H9 (cell line): ENCODE measurements at regions not wholly inside any gene's neighbourhood (a gene's known extent, or its start where the extent isn't known, plus 50 kb on each side); places are given as distances from the start of the nearest gene placed in this dataset.

ENCODE experiments used
- DNase-seq: peaks from one replicate; pipeline ENCODE4 v3.0.0-alpha.2; 2017
- H2AFZ ChIP-seq: one replicate; pipeline ENCODE4 v1.6.1; 2013; ENCODE audit warnings: mild to moderate bottlenecking, low read length, control low read depth, moderate library complexity
- H2AK5ac ChIP-seq: 2 replicates; pipeline ENCODE4 v1.6.1; 2013; ENCODE audit warnings: low read length, control low read depth, mixed read lengths; ENCODE audit not compliant: insufficient read length
- H2BK120ac ChIP-seq: one replicate; pipeline ENCODE4 v1.6.1; 2013; ENCODE audit warnings: low read depth, mild to moderate bottlenecking, low read length, control low read depth, inconsistent platforms; ENCODE audit not compliant: poor library complexity, severe bottlenecking
- H2BK12ac ChIP-seq: 2 replicates; pipeline ENCODE4 v1.6.1; 2013; ENCODE audit warnings: low read length, control low read depth, mixed read lengths, low read depth; ENCODE audit not compliant: insufficient read length
- H2BK15ac ChIP-seq: 2 replicates; pipeline ENCODE4 v1.6.1; 2013; ENCODE audit warnings: low read depth, low read length, control low read depth
- H2BK20ac ChIP-seq: one replicate; pipeline ENCODE4 v1.6.1; 2013; ENCODE audit warnings: low read depth, mild to moderate bottlenecking, low read length, control low read depth, inconsistent platforms; ENCODE audit not compliant: poor library complexity, severe bottlenecking
- H2BK5ac ChIP-seq: 2 replicates; pipeline ENCODE4 v1.6.1; 2013; ENCODE audit warnings: low read length, control low read depth, mixed read lengths; ENCODE audit not compliant: insufficient read length
- H3K14ac ChIP-seq: 2 replicates; pipeline ENCODE4 v1.6.1; 2013; ENCODE audit warnings: low read length, control low read depth; ENCODE audit not compliant: insufficient read depth
- H3K18ac ChIP-seq: 2 replicates; pipeline ENCODE4 v1.6.1; 2013; ENCODE audit warnings: low read depth, mild to moderate bottlenecking, mixed read lengths, low read length, control low read depth; ENCODE audit not compliant: insufficient read length
- H3K23ac ChIP-seq: 2 replicates; pipeline ENCODE4 v1.6.1; 2013; ENCODE audit warnings: low read length, control low read depth, mixed read lengths, low read depth; ENCODE audit not compliant: insufficient read length
- H3K23me2 ChIP-seq: 2 replicates; pipeline ENCODE4 v1.6.1; 2013; ENCODE audit warnings: low read depth, mild to moderate bottlenecking, mixed read lengths, low read length, control low read depth; ENCODE audit not compliant: insufficient read length, poor library complexity, severe bottlenecking
- H3K27ac ChIP-seq: 2 replicates; pipeline ENCODE4 v1.5.1; 2013; ENCODE audit warnings: low read length, control low read depth, mixed read lengths, low read depth; ENCODE audit not compliant: insufficient read length
- H3K27me3 ChIP-seq: 2 replicates; pipeline ENCODE4 v1.6.1; 2013; ENCODE audit warnings: low read length, control low read depth, inconsistent platforms; ENCODE audit not compliant: insufficient read depth
- H3K4ac ChIP-seq: 2 replicates; pipeline ENCODE4 v1.6.1; 2013; ENCODE audit warnings: low read depth, mild to moderate bottlenecking, control low read depth, inconsistent platforms, low read length, moderate library complexity
- H3K4me1 ChIP-seq: 2 replicates; pipeline ENCODE4 v1.6.1; 2013; ENCODE audit warnings: low read length, control low read depth, inconsistent platforms; ENCODE audit not compliant: insufficient read depth
- H3K4me2 ChIP-seq: 2 replicates; pipeline ENCODE4 v1.6.1; 2013; ENCODE audit warnings: low read length, control low read depth, mixed read lengths; ENCODE audit not compliant: insufficient read length, insufficient read depth
- H3K56ac ChIP-seq: 2 replicates; pipeline ENCODE4 v1.6.1; 2013; ENCODE audit warnings: low read depth, mild to moderate bottlenecking, mixed read lengths, low read length, control low read depth; ENCODE audit not compliant: insufficient read length
- H3K79me1 ChIP-seq: 2 replicates; pipeline ENCODE4 v1.6.1; 2013; ENCODE audit warnings: low read depth, mild to moderate bottlenecking, moderate library complexity, low read length, control low read depth, inconsistent platforms; ENCODE audit not compliant: insufficient read depth, poor library complexity, severe bottlenecking
- H3K79me2 ChIP-seq: 2 replicates; pipeline ENCODE4 v1.6.1; 2013; ENCODE audit warnings: low read length, control low read depth, inconsistent platforms; ENCODE audit not compliant: insufficient read depth
- H3K9ac ChIP-seq: 2 replicates; pipeline ENCODE4 v1.6.1; 2013; ENCODE audit warnings: low read length, control low read depth, mixed read lengths; ENCODE audit not compliant: insufficient read length; ENCODE audit errors: extremely low read depth
- H3K9me3 ChIP-seq: one replicate; pipeline ENCODE4 v1.6.1; 2013; ENCODE audit warnings: low read depth, low read length, inconsistent platforms; ENCODE audit not compliant: control insufficient read depth
- H3T11ph ChIP-seq: one replicate; pipeline ENCODE4 v1.6.1; 2013; ENCODE audit warnings: mild to moderate bottlenecking, low read length, control low read depth, inconsistent platforms
- H4K20me1 ChIP-seq: one replicate; pipeline ENCODE4 v1.6.1; 2013; ENCODE audit not compliant: control insufficient read depth, insufficient read length, insufficient read depth
- H4K5ac ChIP-seq: 2 replicates; pipeline ENCODE4 v1.6.1; 2013; ENCODE audit warnings: low read depth, mild to moderate bottlenecking, mixed read lengths, low read length, control low read depth; ENCODE audit not compliant: insufficient read length
- H4K8ac ChIP-seq: replicated peaks from 2 replicates; pipeline ENCODE4 v1.6.1; 2013; ENCODE audit warnings: low read length, control low read depth, mixed read lengths, low read depth; ENCODE audit not compliant: insufficient read length
- H4K91ac ChIP-seq: 2 replicates; pipeline ENCODE4 v1.6.1; 2013; ENCODE audit warnings: low read depth, mild to moderate bottlenecking, moderate library complexity, mixed read lengths, low read length, control low read depth; ENCODE audit not compliant: insufficient read length
- H3K27ac Mint-ChIP-seq, 3 experiments: 2 replicates in 2 of 3; 3 replicates in 1 of 3; pipeline ENCODE4 v1.8.0; 2020 to 2021; ENCODE audit warnings: mixed read lengths in 3 of 3, mild to moderate bottlenecking in 1 of 3, moderate library complexity in 1 of 3
- H3K27me3 Mint-ChIP-seq: 2 replicates; pipeline ENCODE4 v1.8.0; 2021; ENCODE audit warnings: low read depth, mild to moderate bottlenecking, moderate library complexity, mixed read lengths
- H3K36me3 Mint-ChIP-seq, 3 experiments: 2 replicates in 2 of 3; 3 replicates in 1 of 3; pipeline ENCODE4 v1.8.0; 2020 to 2021; ENCODE audit warnings: low read depth in 3 of 3, mixed read lengths in 3 of 3; ENCODE audit not compliant: insufficient read depth in 1 of 3
- H3K4me1 Mint-ChIP-seq, 2 experiments: 2 replicates each; pipeline ENCODE4 v1.8.0; 2020; ENCODE audit warnings: mixed read lengths in 2 of 2
- H3K4me3 Mint-ChIP-seq, 2 experiments: 2 replicates in 1 of 2; 3 replicates in 1 of 2; pipeline ENCODE4 v1.8.0; 2020 to 2021; ENCODE audit warnings: mild to moderate bottlenecking in 2 of 2, mixed read lengths in 2 of 2, moderate library complexity in 1 of 2
- H3K9me3 Mint-ChIP-seq, 2 experiments: 2 replicates in 1 of 2; 3 replicates in 1 of 2; pipeline ENCODE4 v1.8.0; 2020; ENCODE audit warnings: mild to moderate bottlenecking in 2 of 2, mixed read lengths in 2 of 2, moderate library complexity in 1 of 2
- WGBS: extraction: QIAGEN DNeasy Blood & Tissue Kit; methylation state at CpG from one replicate; pipeline ENCODE4 v1.1.7; 2013; ENCODE audit warnings: missing lambda C conversion rate, low lambda C conversion rate, mixed read lengths; ENCODE audit not compliant: insufficient read length; ENCODE audit errors: extremely low coverage; 5-methylcytosine and 5-hydroxymethylcytosine counted together
- TF ChIP-seq, protein P1 (sequence below): fragments of 200-600 bp; sonication (generic); conservative IDR thresholded peaks from 3 replicates; pipeline ENCODE4 v1.8.0; 2021; ENCODE audit warnings: antibody characterized with exemption, mild to moderate bottlenecking

DNA sequence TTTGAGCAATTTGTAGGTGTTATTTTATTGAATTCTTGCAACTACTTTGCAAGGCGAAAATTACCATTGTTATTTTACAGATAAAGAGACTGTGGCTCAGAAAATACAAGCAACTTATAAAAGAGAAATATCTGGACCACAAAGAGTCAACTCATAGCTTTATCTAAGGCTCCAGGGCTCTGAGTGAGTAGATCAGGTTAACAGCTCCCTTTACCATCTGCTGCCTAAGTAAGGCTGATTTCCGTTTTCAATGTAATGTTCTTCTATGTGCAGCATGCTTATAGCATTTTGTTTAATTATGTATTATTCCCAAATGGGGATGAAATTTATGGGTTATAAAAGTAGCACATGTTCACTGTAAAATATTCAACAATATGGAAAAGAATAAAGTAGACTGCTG lies 299.1 kb upstream of the TNP1 start:
- DNase-seq, result no peak
- no peak overlapping the region for H4K91ac ChIP-seq
- no peak overlapping the region for H3K4ac ChIP-seq
- no peaks in the 10 kb centered on the region for H4K20me1 ChIP-seq
- H3K4me1 ChIP-seq, result no peaks in the 10 kb centered on the region
- no peaks in the 10 kb centered on the region for H3K9me3 Mint-ChIP-seq
- H3K9me3 ChIP-seq, result no peaks in the 10 kb centered on the region
- no peak overlapping the region for H4K8ac ChIP-seq
- no peak overlapping the region for H2AK5ac ChIP-seq
- no peak overlapping the region for H2BK5ac ChIP-seq
- H3K4me3 Mint-ChIP-seq, result no peak overlapping the region
- no peak overlapping the region for H4K5ac ChIP-seq
- H3K23ac ChIP-seq, result no peak overlapping the region
- no peak overlapping the region for H3K18ac ChIP-seq
- H3K27me3 ChIP-seq, result no peaks in the 10 kb centered on the region
- no peak overlapping the region for H3K4me2 ChIP-seq
- H2BK20ac ChIP-seq, result no peak overlapping the region
- no peak overlapping the region for H2BK12ac ChIP-seq
- H3T11ph ChIP-seq, result no peak overlapping the region
- no peaks in the 10 kb centered on the region for H3K36me3 Mint-ChIP-seq
- H3K79me1 ChIP-seq, result no peaks in the 10 kb centered on the region
- H3K23me2 ChIP-seq, result no peaks in the 10 kb centered on the region
- H3K27ac ChIP-seq, result no peak overlapping the region
- H2BK15ac ChIP-seq, result no peak overlapping the region
- no peak overlapping the region for H3K14ac ChIP-seq
- no peak overlapping the region for H2BK120ac ChIP-seq
- TF ChIP-seq, protein P1, sequence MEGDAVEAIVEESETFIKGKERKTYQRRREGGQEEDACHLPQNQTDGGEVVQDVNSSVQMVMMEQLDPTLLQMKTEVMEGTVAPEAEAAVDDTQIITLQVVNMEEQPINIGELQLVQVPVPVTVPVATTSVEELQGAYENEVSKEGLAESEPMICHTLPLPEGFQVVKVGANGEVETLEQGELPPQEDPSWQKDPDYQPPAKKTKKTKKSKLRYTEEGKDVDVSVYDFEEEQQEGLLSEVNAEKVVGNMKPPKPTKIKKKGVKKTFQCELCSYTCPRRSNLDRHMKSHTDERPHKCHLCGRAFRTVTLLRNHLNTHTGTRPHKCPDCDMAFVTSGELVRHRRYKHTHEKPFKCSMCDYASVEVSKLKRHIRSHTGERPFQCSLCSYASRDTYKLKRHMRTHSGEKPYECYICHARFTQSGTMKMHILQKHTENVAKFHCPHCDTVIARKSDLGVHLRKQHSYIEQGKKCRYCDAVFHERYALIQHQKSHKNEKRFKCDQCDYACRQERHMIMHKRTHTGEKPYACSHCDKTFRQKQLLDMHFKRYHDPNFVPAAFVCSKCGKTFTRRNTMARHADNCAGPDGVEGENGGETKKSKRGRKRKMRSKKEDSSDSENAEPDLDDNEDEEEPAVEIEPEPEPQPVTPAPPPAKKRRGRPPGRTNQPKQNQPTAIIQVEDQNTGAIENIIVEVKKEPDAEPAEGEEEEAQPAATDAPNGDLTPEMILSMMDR, result no peak
- no peak overlapping the region for H3K9ac ChIP-seq
- H3K27me3 Mint-ChIP-seq, result peaks cover 25% of the 10 kb centered on the region
- H3K56ac ChIP-seq, result no peak overlapping the region
- no peaks in the 10 kb centered on the region for H3K4me1 Mint-ChIP-seq
- H2AFZ ChIP-seq, result no peak overlapping the region
- H3K27ac Mint-ChIP-seq, result no peak overlapping the region
- WGBS, result no CpG with 5 or more reads among the region's 2 CpGs
- H3K79me2 ChIP-seq, result no peaks in the 10 kb centered on the region
